ENCODE measurements at regions not wholly inside any gene's neighbourhood (a gene's known extent, or its start where the extent isn't known, plus 50 kb on each side); places are given as distances from the start of the nearest gene placed in this dataset.
A peak's percentile ranks its signal among the peaks of the same experiment; 100 is the strongest.

DNA sequence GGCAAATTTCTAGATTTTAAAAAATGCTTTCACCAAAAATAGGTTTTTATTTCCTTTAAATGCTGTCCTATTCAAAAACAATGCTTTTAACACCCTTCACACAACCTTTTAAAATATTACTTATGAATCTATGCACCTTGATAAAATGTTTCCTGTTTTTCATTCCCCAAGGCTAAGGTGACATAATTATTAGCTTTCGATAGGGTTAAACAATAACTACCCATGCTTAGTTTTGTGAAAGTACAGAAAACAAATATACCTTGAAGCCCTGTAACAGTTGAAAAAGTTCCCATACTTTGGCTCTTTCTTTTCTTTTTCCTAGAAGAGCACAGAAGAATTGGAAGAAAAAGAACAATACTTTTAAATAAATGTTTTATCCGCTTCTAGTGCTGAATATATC lies 54.9 kb upstream of the ITPRID2 start:
- Histone ChIP-seq H3K9me3 (no peaks in the 10 kb centered on the region), H3K4me1 (no peaks in the 10 kb centered on the region), H3K27me3 (no peaks in the 10 kb centered on the region), H3K36me3 (no peaks in the 10 kb centered on the region), H3K27ac (no peak overlapping the region), H3K4me3 (no peak overlapping the region)
- TF ChIP-seq, protein P1, sequence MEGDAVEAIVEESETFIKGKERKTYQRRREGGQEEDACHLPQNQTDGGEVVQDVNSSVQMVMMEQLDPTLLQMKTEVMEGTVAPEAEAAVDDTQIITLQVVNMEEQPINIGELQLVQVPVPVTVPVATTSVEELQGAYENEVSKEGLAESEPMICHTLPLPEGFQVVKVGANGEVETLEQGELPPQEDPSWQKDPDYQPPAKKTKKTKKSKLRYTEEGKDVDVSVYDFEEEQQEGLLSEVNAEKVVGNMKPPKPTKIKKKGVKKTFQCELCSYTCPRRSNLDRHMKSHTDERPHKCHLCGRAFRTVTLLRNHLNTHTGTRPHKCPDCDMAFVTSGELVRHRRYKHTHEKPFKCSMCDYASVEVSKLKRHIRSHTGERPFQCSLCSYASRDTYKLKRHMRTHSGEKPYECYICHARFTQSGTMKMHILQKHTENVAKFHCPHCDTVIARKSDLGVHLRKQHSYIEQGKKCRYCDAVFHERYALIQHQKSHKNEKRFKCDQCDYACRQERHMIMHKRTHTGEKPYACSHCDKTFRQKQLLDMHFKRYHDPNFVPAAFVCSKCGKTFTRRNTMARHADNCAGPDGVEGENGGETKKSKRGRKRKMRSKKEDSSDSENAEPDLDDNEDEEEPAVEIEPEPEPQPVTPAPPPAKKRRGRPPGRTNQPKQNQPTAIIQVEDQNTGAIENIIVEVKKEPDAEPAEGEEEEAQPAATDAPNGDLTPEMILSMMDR (IDR thresholded peaks at IDR 0.05), result no peak
- TF ChIP-seq POLR2AphosphoS5 (IDR thresholded peaks at IDR 0.05) (no peak), POLR2A (IDR thresholded peaks at IDR 0.05) (no peak)
- no peak for DNase-seq (ENCODE audit: low spot score in 2 of 2)
- intact Hi-C loops (cut with DNase I; ENCODE audit: low total_unique reads), result no loop called here

DNA sequence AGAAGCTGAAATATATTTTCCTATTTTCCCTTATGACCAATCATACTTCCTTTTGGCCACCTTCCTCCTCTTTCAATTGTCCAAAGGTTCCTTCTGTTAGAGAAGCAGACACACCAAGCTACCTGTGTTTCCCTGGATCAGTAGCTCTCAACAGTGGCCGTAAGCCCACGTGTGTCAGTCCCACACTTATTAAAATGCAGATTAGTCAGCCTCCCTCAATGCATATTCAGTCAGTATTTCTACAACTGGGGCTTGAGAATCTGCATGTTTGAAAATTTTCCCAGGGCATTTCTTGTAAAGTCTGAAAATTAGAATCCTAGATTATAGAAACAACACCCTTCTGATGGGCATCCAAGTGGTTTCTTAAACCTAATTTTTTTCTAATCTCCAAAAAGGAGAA lies 54.0 kb upstream of the ITPRID2 start:
- Histone ChIP-seq H3K27ac (no peak overlapping the region), H3K9me3 (no peaks in the 10 kb centered on the region), H3K4me1 (no peaks in the 10 kb centered on the region), H3K27me3 (no peaks in the 10 kb centered on the region), H3K4me3 (no peak overlapping the region), H3K36me3 (no peaks in the 10 kb centered on the region)
- DNase-seq (ENCODE audit: low spot score in 2 of 2), result no peak
- intact Hi-C loops (cut with DNase I; ENCODE audit: low total_unique reads), result no loop called here
- TF ChIP-seq POLR2AphosphoS5 (IDR thresholded peaks at IDR 0.05) (no peak), POLR2A (IDR thresholded peaks at IDR 0.05) (no peak)
- TF ChIP-seq, protein P1 (IDR thresholded peaks at IDR 0.05), result no peak

DNA sequence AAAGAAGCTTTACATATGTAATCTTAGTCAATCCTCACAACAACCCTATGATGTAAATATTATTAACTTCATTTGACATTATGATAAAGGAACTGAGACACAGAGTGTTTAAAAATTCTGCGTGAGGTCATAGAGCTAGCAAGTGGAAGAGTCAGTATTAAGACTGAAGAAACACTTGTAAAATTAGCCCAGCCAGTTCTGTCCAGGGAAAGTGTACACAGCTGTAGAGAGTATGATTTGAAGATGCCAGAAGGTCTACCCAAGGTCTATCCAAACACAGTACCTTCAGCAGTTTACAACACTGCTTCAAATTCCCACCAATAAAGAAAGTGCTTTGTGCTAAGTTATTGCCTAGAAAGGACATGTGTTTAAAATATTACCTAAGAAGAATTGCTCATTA lies 51.7 kb upstream of the ITPRID2 start:
- TF ChIP-seq POLR2A (IDR thresholded peaks at IDR 0.05), result no peak
- no peak for TF ChIP-seq POLR2AphosphoS5 (IDR thresholded peaks at IDR 0.05)
- TF ChIP-seq, protein P1 (IDR thresholded peaks at IDR 0.05), result no peak
- DNase-seq (ENCODE audit: low spot score in 2 of 2), result no peak
- no peak overlapping the region for H3K4me3 ChIP-seq
- H3K9me3 ChIP-seq, result no peaks in the 10 kb centered on the region
- no peaks in the 10 kb centered on the region for H3K36me3 ChIP-seq
- no peaks in the 10 kb centered on the region for H3K4me1 ChIP-seq
- H3K27me3 ChIP-seq, result no peaks in the 10 kb centered on the region
- no peak overlapping the region for H3K27ac ChIP-seq
- intact Hi-C loops (cut with DNase I; ENCODE audit: low total_unique reads), result no loop called here

DNA sequence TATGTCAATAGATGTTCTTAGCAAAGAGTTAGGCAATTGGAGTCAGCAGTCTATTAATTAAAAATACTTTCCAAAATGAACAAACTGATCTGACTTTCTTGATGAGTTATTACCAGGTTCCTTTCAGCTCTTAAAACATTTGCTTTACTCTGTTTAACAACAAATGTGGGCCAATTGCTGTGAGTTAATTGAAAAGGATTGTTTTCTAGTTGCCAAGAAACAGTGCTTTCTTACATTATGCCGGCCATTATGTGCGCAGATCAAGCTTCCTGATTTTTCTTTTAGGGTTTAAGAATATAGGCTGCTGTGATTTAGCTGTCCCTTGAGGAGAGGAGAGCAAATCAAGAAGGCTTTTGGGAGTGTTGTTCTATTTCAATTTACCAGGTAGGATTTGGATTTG lies 50.5 kb upstream of the ITPRID2 start:
- no peak for DNase-seq (ENCODE audit: low spot score in 2 of 2)
- intact Hi-C loops (cut with DNase I; ENCODE audit: low total_unique reads), result no loop called here
- Histone ChIP-seq H3K9me3 (no peaks in the 10 kb centered on the region), H3K4me3 (no peak overlapping the region), H3K27ac (peak overlapping the region; percentile 48 to 62), H3K27me3 (no peaks in the 10 kb centered on the region), H3K4me1 (no peaks in the 10 kb centered on the region), H3K36me3 (no peaks in the 10 kb centered on the region)
- TF ChIP-seq POLR2AphosphoS5 (IDR thresholded peaks at IDR 0.05), result no peak
- TF ChIP-seq, protein P1 (IDR thresholded peaks at IDR 0.05), result no peak
- no peak for TF ChIP-seq POLR2A (IDR thresholded peaks at IDR 0.05)
